Ecto neural progenitor cell (in vitro differentiated cells): ENCODE measurements at regions not wholly inside any gene's neighbourhood (a gene's known extent, or its start where the extent isn't known, plus 50 kb on each side); places are given as distances from the start of the nearest gene placed in this dataset.

Experiments
- DNase-seq: peaks from one replicate; pipeline ENCODE4 v3.0.0-alpha.2; 2018; ENCODE audit warnings: low spot score

- DNase-seq = no peak
Measured at GRCh38 chr1:188314557-188315137, 1485.9 kb downstream of the PLA2G4A start.

GRCh38 chr1:188317894-188318293 is 1489.1 kb downstream of the PLA2G4A start:
- DNase-seq = no peak

- DNase-seq = no peak
Measured at GRCh38 chr1:188325211-188325610, 1496.5 kb downstream of the PLA2G4A start.

GRCh38 chr1:188343914-188344313 is 1515.2 kb downstream of the PLA2G4A start:
- no peak for DNase-seq

GRCh38 chr1:188350104-188350503 is 1521.4 kb downstream of the PLA2G4A start:
- no peak for DNase-seq

GRCh38 chr1:188355082-188355481 is 1526.3 kb downstream of the PLA2G4A start:
- DNase-seq = no peak

GRCh38 chr1:188355847-188356246 is 1527.1 kb downstream of the PLA2G4A start:
- DNase-seq = no peak

- no peak for DNase-seq
Measured at GRCh38 chr1:188359315-188359714, 1530.6 kb downstream of the PLA2G4A start.

- DNase-seq = no peak
Measured at GRCh38 chr1:188363943-188364342, 1535.2 kb downstream of the PLA2G4A start.

GRCh38 chr1:188364927-188365449 is 1536.2 kb downstream of the PLA2G4A start:
- DNase-seq = no peak

- no peak for DNase-seq
Measured at GRCh38 chr1:188365874-188366273, 1537.1 kb downstream of the PLA2G4A start.

GRCh38 chr1:188367661-188368060 is 1538.9 kb downstream of the PLA2G4A start:
- no peak for DNase-seq

GRCh38 chr1:188371295-188371806 is 1542.6 kb downstream of the PLA2G4A start:
- no peak for DNase-seq

GRCh38 chr1:188372821-188373220 is 1544.1 kb downstream of the PLA2G4A start:
- no peak for DNase-seq

GRCh38 chr1:188382851-188383250 is 1554.1 kb downstream of the PLA2G4A start:
- DNase-seq = no peak

GRCh38 chr1:188386161-188386560 is 1557.4 kb downstream of the PLA2G4A start:
- DNase-seq = no peak

GRCh38 chr1:188386666-188387065 is 1557.9 kb downstream of the PLA2G4A start:
- DNase-seq = no peak

GRCh38 chr1:188394677-188395076 is 1565.9 kb downstream of the PLA2G4A start:
- no peak for DNase-seq

GRCh38 chr1:188397521-188397920 is 1568.8 kb downstream of the PLA2G4A start:
- no peak for DNase-seq

GRCh38 chr1:188402986-188403385 is 1574.2 kb downstream of the PLA2G4A start:
- DNase-seq = no peak

GRCh38 chr1:188406636-188407035 is 1577.9 kb downstream of the PLA2G4A start:
- no peak for DNase-seq

- no peak for DNase-seq
Measured at GRCh38 chr1:188420177-188420576, 1591.4 kb downstream of the PLA2G4A start.

- no peak for DNase-seq
Measured at GRCh38 chr1:188423073-188423472, 1594.3 kb downstream of the PLA2G4A start.

GRCh38 chr1:188424176-188424575 is 1595.4 kb downstream of the PLA2G4A start:
- no peak for DNase-seq
